Retinal pigment epithelial cell (primary cell): ENCODE measurements at regions not wholly inside any gene's neighbourhood (a gene's known extent, or its start where the extent isn't known, plus 50 kb on each side); places are given as distances from the start of the nearest gene placed in this dataset.

Experiments used
- DNase-seq: peaks from one replicate; pipeline ENCODE4 v3.0.0-alpha.2; 2010; ENCODE audit warnings: low read depth
- H3K4me3 ChIP-seq: 2 replicates; pipeline ENCODE4 v1.5.1; 2011; ENCODE audit warnings: mild to moderate bottlenecking, low read length, control low read depth, moderate library complexity
- CTCF ChIP-seq: conservative IDR thresholded peaks from 2 replicates; pipeline ENCODE4 v1.5.1; 2011; ENCODE audit warnings: low read depth, low read length, control low read depth, inconsistent platforms

GRCh38 chr9:134536931-134537330, 104.7 kb upstream of the COL5A1 start:
- no peak overlapping the region for H3K4me3 ChIP-seq
- no peak for TF ChIP-seq CTCF
- no peak for DNase-seq

- no peak overlapping the region for H3K4me3 ChIP-seq
- no peak for TF ChIP-seq CTCF
- DNase-seq, result no peak
Measured at GRCh38 chr9:134537951-134538641, 103.5 kb upstream of the COL5A1 start.

- no peak for TF ChIP-seq CTCF
- DNase-seq, result no peak
- no peak overlapping the region for H3K4me3 ChIP-seq
Measured at GRCh38 chr9:134538856-134539566, 102.6 kb upstream of the COL5A1 start.

- no peak for TF ChIP-seq CTCF
- H3K4me3 ChIP-seq, result no peak overlapping the region
- DNase-seq, result no peak
Measured at GRCh38 chr9:134539586-134540194, 101.9 kb upstream of the COL5A1 start.

- H3K4me3 ChIP-seq, result no peak overlapping the region
- TF ChIP-seq CTCF, result no peak
- no peak for DNase-seq
Measured at GRCh38 chr9:134540276-134541096, 101.1 kb upstream of the COL5A1 start.

GRCh38 chr9:134541097-134541747, 100.4 kb upstream of the COL5A1 start:
- no peak for DNase-seq
- H3K4me3 ChIP-seq, result no peak overlapping the region
- no peak for TF ChIP-seq CTCF
